Small intestine (tissue), 7 donors: ENCODE measurements at regions not wholly inside any gene's neighbourhood (a gene's known extent, or its start where the extent isn't known, plus 50 kb on each side); places are given as distances from the start of the nearest gene placed in this dataset.

Experiments used
- DNase-seq, 2 donors: peaks; one replicate each; pipeline versions ENCODE4 v3.0.0 to v3.0.0-alpha.2; 2013
- FAIRE-seq: peaks from 2 replicates; lab custom pipeline; 2012; peaks lifted over from hg19 to GRCh38; lab: Jason Lieb, UNC
- H3K27ac ChIP-seq, 3 donors: one replicate each; pipeline ENCODE4 v1.5.1; 2013; ENCODE audit warnings: low read length in 2 of 3, mild to moderate bottlenecking in 2 of 3, control low read depth in 1 of 3, inconsistent platforms in 1 of 3, low read depth in 1 of 3, moderate library complexity in 1 of 3
- H3K27me3 ChIP-seq, 3 donors: one replicate each; pipeline ENCODE4 v1.6.1; 2013; ENCODE audit warnings: low read length in 3 of 3, inconsistent platforms in 1 of 3; ENCODE audit not compliant: control insufficient read depth in 3 of 3, insufficient read depth in 3 of 3
- H3K36me3 ChIP-seq, 3 donors: one replicate each; pipeline ENCODE4 v1.6.1; 2013; ENCODE audit warnings: low read length in 3 of 3, inconsistent platforms in 1 of 3, low read depth in 1 of 3, mild to moderate bottlenecking in 1 of 3, moderate library complexity in 1 of 3; ENCODE audit not compliant: control insufficient read depth in 3 of 3, insufficient read depth in 2 of 3
- H3K4me1 ChIP-seq, 3 donors: one replicate each; pipeline ENCODE4 v1.6.1; 2013; ENCODE audit warnings: low read length in 2 of 3, inconsistent platforms in 1 of 3, low read depth in 1 of 3, mild to moderate bottlenecking in 1 of 3, moderate library complexity in 1 of 3; ENCODE audit not compliant: control insufficient read depth in 3 of 3, insufficient read depth in 2 of 3
- H3K4me3 ChIP-seq, 3 donors: one replicate each; pipeline ENCODE4 v1.5.1; 2013; ENCODE audit warnings: low read length in 3 of 3, control low read depth in 1 of 3, inconsistent platforms in 1 of 3, low read depth in 1 of 3, mild to moderate bottlenecking in 1 of 3, moderate library complexity in 1 of 3
- H3K9me3 ChIP-seq, 2 donors: one replicate each; pipeline ENCODE4 v1.6.1; 2013; ENCODE audit warnings: low read depth in 1 of 2, low read length in 1 of 2; ENCODE audit not compliant: control insufficient read depth in 2 of 2, insufficient read depth in 1 of 2
- WGBS, 3 donors: extraction: QIAGEN DNeasy Blood & Tissue Kit; methylation state at CpG; one replicate each; pipeline ENCODE4 v1.1.7; 2013; 5-methylcytosine and 5-hydroxymethylcytosine counted together
- donor health status: healthy with polysubstance abuse.
- donor health status: control.
- donor health status: control.
- donor health status: Bipolar disorder and iron deficiency.
- donor health status: healthy.

- 88 to 93% (median 89%) methylated on average over 1 of the region's 1 CpG for WGBS, 3 donors
- FAIRE-seq (no peak), DNase-seq (no peak)
- H3K27me3 ChIP-seq, result no peaks in the 10 kb centered on the region
- H3K27ac ChIP-seq, result no peak overlapping the region
- no peaks in the 10 kb centered on the region for H3K36me3 ChIP-seq
- H3K9me3 ChIP-seq, result peaks cover 0 to 21% of the 10 kb centered on the region in 2 donors
- H3K4me3 ChIP-seq, result no peak overlapping the region
- H3K4me1 ChIP-seq, result no peaks in the 10 kb centered on the region
Observed at GRCh38 chr11:91956711-91957110, 267.9 kb upstream of the FAT3 start.

- 75 to 83% (median 77%) methylated on average over 1 of the region's 1 CpG for WGBS, 3 donors
- Histone ChIP-seq H3K27me3 (no peaks in the 10 kb centered on the region), H3K36me3 (no peaks in the 10 kb centered on the region), H3K27ac (no peak overlapping the region), H3K4me3 (no peak overlapping the region), H3K9me3 (peaks cover 0 to 17% of the 10 kb centered on the region in 2 donors), H3K4me1 (no peaks in the 10 kb centered on the region)
- FAIRE-seq, result no peak
- no peak for DNase-seq
Observed at GRCh38 chr11:91955206-91955605, 269.4 kb upstream of the FAT3 start.

GRCh38 chr11:91952056-91952455 is 272.6 kb upstream of the FAT3 start:
- WGBS, 3 donors, result 84 to 92% (median 88%) methylated on average over 5 of the region's 5 CpGs

GRCh38 chr11:91947215-91947820 is 277.3 kb upstream of the FAT3 start:
- H3K27me3 ChIP-seq, result no peaks in the 10 kb centered on the region
- H3K4me3 ChIP-seq, result no peak overlapping the region
- peaks cover 0 to 5% (median 0%) of the 10 kb centered on the region in 3 donors for H3K4me1 ChIP-seq
- H3K36me3 ChIP-seq, result no peaks in the 10 kb centered on the region
- peak in 1 of 2 donors; percentile 7 for DNase-seq
- no peaks in the 10 kb centered on the region for H3K9me3 ChIP-seq
- 1 to 4% (median 3%) methylated on average over 2 of the region's 2 CpGs for WGBS, 3 donors
- H3K27ac ChIP-seq, result no peak overlapping the region
- FAIRE-seq, result no peak

More at GRCh38 chr11:91952056-91952455, 272.6 kb upstream of the FAT3 start:
- H3K27ac ChIP-seq, result no peak overlapping the region
- H3K27me3 ChIP-seq, result no peaks in the 10 kb centered on the region
- no peak for DNase-seq
- H3K4me3 ChIP-seq, result no peak overlapping the region
- peaks cover 0 to 2% of the 10 kb centered on the region in 2 donors for H3K9me3 ChIP-seq
- H3K4me1 ChIP-seq, result peaks cover 0 to 3% (median 0%) of the 10 kb centered on the region in 3 donors
- no peak for FAIRE-seq
- no peaks in the 10 kb centered on the region for H3K36me3 ChIP-seq

DNA sequence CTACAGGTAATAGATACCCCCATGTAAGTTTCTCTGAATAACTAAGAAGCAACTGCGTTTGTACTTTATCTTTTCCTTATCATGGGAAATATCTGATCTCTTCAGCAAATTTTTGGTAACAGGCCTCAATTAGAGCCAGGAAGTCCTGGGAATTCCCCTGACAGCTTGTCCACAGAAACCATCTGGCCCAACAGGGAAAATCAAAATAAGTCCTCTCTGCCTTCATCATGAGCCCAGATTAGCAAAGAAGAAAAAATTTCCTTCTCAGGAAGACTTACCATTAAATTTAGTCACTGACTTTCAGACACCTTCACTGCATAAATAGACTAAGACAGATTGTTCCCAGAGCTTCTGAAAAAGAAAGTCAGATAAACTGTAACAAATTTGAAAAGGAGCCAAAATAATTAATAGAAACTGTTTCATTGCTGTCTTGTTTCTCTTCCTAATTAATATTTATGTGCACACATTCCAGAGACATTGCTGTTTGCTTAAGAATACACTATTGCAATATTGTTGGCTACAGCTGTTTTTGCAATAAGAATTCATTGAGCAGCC is 278.1 kb upstream of the FAT3 start:
- Histone ChIP-seq H3K9me3 (no peaks in the 10 kb centered on the region), H3K27me3 (no peaks in the 10 kb centered on the region), H3K27ac (no peak overlapping the region), H3K4me1 (peaks cover 0 to 5% (median 0%) of the 10 kb centered on the region in 3 donors), H3K4me3 (peak overlapping the region in 1 of 3 donors; percentile 3), H3K36me3 (no peaks in the 10 kb centered on the region)
- DNase-seq (no peak), FAIRE-seq (no peak)
- 38 to 41% (median 40%) methylated on average over 1 of the region's 1 CpG for WGBS, 3 donors

DNA sequence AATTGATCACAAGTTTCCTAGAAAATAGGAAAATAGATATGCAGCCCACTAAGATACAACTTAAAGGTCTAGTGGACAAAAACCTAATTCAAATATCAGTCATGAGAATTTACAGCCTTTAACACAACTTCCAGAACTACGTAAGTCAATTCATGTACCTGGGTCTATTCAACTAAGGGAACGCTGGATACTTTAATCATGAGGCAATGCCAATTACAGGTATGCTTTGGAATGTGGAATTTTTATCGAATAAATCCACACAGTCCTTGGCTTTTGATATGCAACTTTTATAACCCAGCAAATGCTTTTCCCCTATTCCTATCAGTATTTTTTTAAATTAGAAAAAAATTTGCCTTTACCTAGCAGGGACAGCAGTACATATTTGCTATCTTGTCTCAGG is 289.5 kb upstream of the FAT3 start:
- WGBS, 3 donors, result 75 to 93% (median 88%) methylated on average over 3 of the region's 3 CpGs
- Histone ChIP-seq H3K4me1 (no peaks in the 10 kb centered on the region), H3K27ac (no peak overlapping the region), H3K4me3 (no peak overlapping the region), H3K9me3 (peaks cover 0 to 2% of the 10 kb centered on the region in 2 donors), H3K36me3 (no peaks in the 10 kb centered on the region), H3K27me3 (no peaks in the 10 kb centered on the region)
- DNase-seq (no peak), FAIRE-seq (no peak)

DNA sequence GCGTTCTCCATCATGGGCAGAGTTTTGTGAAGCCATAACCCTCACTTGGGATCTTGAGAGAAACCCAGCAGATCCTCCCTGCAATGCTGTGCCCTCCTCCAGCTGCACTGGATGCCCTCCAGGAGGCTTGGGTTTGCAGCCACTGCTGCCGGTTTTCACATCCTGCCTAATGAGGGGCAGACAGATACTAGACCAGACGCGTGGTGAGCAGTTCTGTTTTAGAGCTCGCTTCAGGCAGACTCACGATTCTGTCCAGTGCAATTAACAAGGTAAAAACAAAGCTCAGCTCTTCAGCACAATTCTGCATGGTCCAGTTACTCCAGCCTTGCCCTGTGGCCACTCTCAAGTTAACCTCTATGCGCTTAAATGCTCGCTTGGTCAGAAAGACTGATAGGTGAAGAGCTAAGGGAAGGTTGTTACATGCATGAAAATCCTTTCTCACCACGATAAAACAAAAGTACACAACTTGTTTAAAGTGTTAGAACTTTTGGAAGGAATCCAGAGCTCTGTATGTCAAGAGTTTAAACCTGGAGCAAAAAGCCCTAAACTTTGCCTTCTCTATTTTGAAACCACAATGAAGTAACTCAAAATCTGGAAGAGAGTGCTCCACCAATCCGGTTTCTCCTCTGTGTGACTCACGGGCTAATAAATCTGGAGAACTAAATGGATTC is 292.3 kb upstream of the FAT3 start:
- DNase-seq (no peak), FAIRE-seq (no peak)
- Histone ChIP-seq H3K27ac (no peak overlapping the region), H3K4me1 (no peaks in the 10 kb centered on the region), H3K27me3 (no peaks in the 10 kb centered on the region), H3K9me3 (no peaks in the 10 kb centered on the region), H3K4me3 (no peak overlapping the region), H3K36me3 (no peaks in the 10 kb centered on the region)
- 71 to 77% (median 73%) methylated on average over 11 of the region's 11 CpGs for WGBS, 3 donors

DNA sequence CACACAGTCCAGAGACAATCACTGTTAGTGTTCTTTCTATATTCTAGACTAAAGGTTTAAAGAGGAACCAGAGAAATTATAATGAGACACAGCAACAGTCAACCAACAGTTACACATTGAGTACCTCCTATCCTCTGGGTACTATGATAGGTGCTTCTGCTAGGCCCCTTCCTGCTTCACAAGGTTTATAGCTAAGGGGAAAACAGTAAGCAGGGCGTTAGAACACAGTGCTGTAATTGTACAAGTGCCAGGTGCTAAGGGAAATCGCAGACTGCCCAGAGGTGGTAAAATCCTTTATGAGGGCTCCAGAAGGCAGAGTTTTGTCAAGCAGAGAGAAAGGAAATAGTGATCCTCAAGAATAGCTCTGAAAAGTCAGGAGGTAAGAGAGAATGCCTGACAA is 297.2 kb upstream of the FAT3 start:
- FAIRE-seq, result no peak
- H3K36me3 ChIP-seq, result no peaks in the 10 kb centered on the region
- H3K27me3 ChIP-seq, result no peaks in the 10 kb centered on the region
- H3K4me3 ChIP-seq, result no peak overlapping the region
- no peak for DNase-seq
- 14 to 42% (median 28%) methylated on average over 2 of the region's 2 CpGs for WGBS, 3 donors
- no peaks in the 10 kb centered on the region for H3K9me3 ChIP-seq
- no peak overlapping the region for H3K27ac ChIP-seq
- H3K4me1 ChIP-seq, result no peaks in the 10 kb centered on the region
